IPS DF 4.7 (cell line): ENCODE measurements at regions not wholly inside any gene's neighbourhood (a gene's known extent, or its start where the extent isn't known, plus 50 kb on each side); places are given as distances from the start of the nearest gene placed in this dataset.
"Not testable (repeated sequence)": the region's sequence is repeated elsewhere in the genome, so short reads cannot be mapped to it uniquely, and the experiment has no call there.

Experiments
- DNase-seq: peaks from one replicate; pipeline ENCODE4 v3.0.0-alpha.2; 2013; ENCODE audit warnings: low spot score; ENCODE audit errors: extremely low read depth

DNA sequence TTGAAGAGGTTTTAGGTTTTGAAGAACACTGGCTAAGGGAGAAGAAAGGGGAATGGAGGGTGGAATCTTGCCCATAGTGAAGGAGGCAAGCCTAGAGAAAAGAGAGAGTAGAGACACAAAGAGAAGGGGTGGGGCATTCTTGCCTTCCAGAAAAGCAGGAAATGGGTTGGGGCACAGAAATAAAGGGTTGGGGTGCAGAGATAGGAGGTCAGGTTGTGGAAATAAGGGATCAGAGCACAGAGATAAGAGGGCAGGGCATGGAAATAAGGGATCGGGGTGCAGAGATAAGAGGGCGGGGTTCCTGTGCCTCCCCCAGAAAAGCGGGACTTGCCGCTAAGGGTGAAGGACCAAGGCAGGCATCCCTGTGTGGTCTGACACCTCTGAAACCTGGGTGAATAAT lies 69.9 kb downstream of the ALG1L2 start:
- DNase-seq = not testable (repeated sequence)

DNA sequence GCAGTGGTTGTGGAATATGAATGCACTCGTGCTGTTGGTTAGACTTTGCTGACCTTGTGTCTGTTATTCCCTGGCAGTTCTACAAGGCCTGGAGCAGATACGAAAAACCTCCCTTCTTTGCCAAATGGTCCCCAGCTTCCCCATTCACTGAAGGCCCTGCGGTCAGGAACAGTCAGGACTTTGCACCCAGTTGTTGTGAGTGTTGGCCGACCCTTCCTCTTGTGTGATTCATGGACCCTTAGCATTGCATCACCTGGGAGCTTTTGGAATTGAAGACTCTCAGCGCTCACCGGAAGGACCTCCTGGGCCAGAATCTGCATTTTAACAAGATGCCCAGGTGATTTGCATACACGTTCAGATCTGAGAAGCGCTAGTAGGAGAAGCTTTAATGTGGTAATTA lies 71.6 kb downstream of the ALG1L2 start:
- not testable (repeated sequence) for DNase-seq

DNA sequence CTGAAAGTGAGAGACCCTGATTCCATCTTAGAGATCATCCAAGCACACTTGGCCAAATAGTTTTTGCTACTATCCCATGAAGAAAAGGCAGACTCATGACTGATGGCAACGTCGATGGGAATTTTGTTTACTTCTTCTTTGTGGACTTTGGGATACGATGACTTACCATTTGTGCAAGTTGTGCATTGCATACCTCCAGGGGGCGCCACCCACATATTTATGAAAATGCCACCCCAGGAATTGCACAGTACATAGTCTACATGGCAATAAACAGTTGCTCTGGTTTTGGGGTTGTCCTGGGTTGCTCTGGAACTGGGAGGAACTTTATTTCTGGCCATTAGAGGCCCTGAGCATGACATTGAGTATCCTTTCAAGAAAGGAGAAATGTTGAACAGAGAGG lies 73.8 kb downstream of the ALG1L2 start:
- DNase-seq = not testable (repeated sequence)

- DNase-seq = not testable (repeated sequence)
Observed at GRCh38 chr3:130166856-130167255, 85.2 kb downstream of the ALG1L2 start.

GRCh38 chr3:130175195-130175594 lies 93.6 kb downstream of the ALG1L2 start:
- DNase-seq = not testable (repeated sequence)

DNA sequence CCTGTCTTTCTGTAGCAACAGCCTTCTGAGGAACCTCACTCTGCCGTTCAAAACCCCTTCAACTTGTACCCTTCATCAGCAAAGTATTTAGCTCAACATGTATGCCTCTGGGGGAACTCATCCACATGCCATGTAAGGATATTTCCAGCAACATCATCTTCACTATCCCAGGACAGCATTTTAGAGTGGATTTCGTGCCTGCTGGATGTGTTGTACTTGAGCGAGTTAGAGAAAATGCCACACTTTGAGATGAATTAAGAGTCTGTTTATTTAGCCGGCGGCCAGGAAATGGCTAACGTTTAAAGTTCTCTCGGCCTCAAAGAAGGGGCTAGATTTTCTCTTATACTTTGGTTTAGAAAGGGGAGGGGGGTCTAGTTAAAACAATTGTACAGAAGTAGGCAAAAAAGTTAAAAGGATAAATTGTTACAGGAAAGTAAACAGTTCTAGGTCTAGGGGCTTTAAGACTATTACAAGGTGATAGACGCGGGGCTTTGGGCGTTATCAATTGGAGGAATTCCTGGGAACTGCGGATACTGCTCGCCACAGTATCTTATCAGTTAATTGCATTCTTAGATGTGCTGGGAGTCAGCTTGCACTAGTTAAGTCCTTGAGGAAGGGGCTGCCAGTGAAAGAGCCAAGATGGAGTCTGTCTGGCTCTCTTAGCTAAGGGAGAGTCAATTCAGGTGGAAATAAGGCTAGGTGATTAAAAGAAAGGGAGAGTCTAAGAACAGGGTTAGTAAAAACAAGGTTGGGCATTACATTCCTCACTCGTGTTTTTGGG lies 95.0 kb downstream of the ALG1L2 start:
- not testable (repeated sequence) for DNase-seq

DNA sequence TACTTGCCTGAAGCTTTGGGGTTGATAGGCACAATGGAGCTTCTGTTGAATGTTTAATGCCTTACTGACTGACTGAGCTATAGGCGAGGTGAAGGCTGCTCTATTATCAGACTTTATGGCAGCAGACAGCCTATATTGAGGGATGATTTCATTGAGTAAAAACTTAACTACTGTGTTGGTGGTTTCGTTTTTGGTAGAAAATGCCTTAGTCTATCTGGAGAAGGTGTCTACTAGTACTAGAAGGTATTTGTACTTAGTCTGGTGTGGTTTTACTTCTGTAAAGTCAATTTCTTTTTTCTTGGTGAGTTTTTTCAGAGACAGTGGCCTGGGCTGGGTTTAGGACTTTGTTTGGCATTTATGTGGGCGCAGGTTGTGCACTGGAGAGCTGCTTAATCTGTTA lies 97.2 kb downstream of the ALG1L2 start:
- not testable (repeated sequence) for DNase-seq

DNA sequence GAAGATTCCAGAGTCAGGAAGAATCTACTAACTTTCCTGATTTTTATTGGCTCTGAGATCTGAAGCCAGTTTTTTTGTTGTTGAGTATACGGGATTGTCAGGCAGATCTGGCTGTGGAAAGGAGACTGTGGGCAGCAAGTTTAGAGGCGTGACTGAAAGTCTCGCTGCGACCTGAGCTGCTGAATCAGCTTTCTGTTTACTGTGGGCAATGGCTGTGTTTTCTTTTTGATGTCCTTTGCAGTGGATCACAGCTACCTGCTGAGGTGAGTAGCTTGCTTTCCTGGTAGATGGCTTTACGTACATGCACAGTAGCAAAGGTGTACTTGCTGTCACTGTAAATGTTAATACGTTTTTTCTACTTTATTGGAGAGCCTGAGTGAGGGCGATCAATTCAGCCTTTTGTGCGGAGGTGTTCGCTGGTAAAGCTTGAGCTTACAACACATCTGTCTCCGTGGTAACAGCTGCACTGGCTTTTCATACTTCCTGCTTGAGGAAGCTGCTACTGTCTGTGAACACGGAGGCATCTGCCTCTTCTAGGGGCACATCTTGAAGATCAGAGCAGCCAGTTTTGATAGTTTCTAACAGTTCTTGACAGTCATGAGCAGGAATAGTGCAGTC lies 97.8 kb downstream of the ALG1L2 start:
- DNase-seq = not testable (repeated sequence)

DNA sequence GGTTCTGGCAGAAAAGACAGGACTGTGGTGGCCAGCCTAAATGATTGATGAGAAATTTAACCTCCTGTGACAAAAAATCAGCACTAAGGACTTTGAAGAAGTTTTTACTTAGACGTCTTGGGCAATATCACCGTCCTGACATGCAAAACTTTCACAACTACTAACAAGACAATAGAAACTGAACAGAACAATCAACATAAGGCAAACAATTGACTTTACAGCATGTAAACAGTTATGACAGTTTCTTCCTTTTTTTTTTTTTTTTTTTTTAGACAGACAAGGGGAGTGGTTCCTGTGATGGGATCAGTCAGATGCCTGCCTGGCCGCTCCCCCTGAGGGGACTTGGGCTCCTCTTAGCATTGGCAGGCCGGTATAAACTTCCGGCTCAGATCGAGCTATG lies 100.8 kb downstream of the ALG1L2 start:
- DNase-seq = not testable (repeated sequence)

- DNase-seq = not testable (repeated sequence)
Observed at GRCh38 chr3:130183689-130184088, 102.1 kb downstream of the ALG1L2 start.

- not testable (repeated sequence) for DNase-seq
Observed at GRCh38 chr3:130184152-130185024, 102.8 kb downstream of the ALG1L2 start.

GRCh38 chr3:130201272-130201671 lies 119.6 kb downstream of the ALG1L2 start:
- not testable (repeated sequence) for DNase-seq

DNA sequence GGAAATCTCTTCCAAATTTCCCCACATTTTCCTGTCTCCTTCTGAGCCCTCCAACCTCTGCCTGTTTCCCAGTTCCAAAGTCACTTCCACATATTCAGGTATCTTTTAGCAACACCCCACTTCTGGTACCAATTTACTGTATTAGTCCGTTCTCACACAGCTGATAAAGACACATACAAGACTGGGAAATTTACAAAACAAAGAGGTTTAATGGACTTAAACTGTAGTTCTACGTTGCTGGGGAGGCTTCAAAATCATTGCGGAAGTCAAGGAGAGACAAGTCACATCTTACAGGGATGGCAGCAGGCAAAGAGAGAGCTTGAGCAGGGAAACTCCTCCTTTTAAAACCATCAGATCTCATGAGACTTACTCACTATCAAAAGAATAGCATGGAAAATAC lies 122.0 kb downstream of the ALG1L2 start:
- DNase-seq = not testable (repeated sequence)

DNA sequence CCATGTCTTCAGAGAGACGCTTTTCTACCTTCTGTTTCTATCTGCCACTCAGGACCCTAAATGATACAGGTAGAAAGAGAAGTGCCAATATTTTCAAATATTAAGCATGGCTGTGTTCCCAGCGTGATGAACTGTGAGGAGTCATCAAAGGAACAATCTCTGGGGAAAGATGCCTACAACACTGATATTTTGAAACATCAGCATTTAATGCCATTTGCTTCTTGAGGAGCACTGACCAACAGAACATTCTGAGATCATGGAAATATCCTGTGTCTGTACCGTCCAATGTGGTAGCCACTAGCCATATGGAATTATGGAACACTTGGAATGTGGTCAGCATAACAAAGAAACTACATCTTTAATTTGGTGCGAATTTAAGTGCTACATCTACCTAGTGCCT lies 117.9 kb upstream of the COL6A5 start:
- DNase-seq = no peak

DNA sequence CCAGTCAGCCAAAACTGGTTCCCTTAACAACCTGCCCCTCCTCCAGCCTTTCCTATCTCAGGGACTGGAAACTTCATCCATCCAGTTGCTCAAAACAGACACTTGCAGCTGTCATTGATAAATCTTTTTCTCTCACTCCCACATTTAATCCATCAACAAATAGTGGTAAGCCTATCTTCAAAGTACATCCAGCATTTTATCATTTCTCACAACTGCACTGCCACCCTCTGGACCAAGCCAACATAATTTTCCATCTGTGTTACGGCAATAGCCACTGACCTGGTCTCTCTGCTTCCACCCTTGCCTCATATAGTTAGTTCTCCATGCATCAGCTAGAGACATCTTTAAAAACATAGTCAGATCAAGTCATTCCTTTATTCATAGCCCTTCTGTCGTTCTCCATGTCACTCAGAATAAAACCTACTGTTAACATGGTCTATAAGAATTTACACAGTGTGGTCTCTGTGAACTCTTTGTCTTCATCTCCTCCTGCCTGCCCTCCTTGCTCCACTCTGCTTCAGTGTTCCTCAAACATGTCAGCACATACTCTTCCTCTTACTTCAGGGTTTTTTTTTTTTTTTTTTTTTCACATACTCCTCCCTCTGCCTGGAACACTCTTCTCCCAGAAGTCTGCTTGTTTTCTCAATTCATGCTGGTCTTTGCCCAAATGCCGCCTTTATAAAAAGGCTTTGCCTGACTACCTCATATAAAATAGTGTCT lies 102.5 kb upstream of the COL6A5 start:
- DNase-seq = no peak

DNA sequence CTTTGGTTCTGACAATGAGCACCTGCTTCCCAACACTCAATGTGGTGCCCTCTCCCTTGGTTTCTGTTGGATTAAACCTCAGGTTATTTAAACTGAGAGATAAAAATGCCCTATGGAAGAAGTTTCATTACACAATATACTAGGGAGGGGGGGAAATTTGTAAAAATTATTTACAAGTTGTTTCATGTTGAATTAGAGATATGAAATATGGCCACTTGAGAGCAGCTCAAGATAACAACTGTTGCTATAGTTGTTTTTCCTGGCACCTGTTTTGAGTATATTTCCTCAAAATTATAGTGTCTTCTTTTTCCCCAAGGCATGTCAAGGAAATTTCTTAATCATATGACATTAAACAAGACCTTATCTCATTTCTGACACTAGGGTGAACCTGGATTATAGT lies 101.7 kb upstream of the COL6A5 start:
- no peak for DNase-seq

- DNase-seq = no peak
Observed at GRCh38 chr3:130250982-130251381, 94.5 kb upstream of the COL6A5 start.

DNA sequence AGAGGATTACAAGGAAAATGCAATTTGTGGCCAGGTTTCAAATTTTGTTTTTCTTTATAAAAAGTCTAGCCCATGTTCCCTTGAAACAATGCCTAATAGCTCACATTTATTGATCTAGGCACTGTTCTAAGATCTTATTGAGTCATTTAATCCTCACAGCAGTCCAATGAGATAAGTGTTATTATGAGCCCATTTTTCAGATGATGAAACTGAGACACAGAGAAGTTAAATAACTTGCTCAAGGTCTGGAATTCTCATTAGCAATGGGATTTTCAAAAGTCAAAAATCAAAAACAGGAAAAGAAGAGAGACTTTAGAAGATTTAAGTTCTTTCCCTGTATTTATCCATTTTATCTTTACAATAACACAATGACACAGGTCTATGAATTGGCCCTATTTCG lies 90.0 kb upstream of the COL6A5 start:
- no peak for DNase-seq

DNA sequence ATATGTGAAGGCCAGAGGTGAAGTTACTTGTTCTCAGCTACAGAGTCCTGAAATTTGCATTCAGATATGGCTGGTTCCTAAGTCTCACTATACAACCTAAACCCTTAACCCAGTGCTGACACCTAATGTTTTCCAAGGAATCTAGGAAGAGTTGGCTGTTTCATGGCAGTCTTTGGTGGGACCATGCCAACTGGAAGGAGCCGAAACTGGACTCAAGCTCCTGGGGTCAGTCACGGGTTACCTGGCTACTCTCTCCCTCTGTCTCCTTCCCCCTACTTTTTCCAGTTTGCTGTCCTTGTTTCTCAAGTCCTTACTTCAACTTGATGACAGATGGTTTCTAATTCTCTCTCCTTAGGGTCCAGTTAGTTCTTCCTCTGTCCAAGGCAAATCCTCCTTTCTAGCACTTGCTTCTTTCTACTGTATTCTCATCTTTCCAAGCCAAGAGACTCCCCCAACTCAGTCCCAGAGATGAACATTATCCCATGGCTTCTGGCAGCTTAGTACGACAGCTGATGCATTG lies 88.6 kb upstream of the COL6A5 start:
- no peak for DNase-seq

DNA sequence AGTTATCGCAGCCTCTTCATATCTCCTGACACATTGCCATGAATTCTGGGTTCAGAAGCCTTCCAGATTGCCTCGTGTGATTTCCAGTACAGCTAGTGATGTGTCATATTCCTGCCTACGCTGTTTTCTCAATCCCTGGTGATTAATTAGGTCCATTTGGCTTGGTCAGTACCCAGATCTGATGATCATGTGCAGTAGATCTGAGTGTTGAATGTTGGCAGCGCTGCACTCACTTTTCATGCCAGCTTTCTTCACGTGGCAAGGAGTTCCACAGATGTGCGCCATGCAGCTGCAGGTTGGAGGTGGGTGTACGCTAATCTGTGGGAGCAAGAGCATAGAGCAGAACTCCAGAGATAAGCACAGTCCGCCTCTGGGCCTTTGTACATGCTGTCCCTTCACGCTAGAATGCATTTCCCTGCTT lies 86.9 kb upstream of the COL6A5 start:
- DNase-seq = no peak
